SK-N-SH (cell line): ENCODE measurements at regions not wholly inside any gene's neighbourhood (a gene's known extent, or its start where the extent isn't known, plus 50 kb on each side); places are given as distances from the start of the nearest gene placed in this dataset.
A peak's percentile ranks its signal among the peaks of the same experiment; 100 is the strongest.

Experiments used
- CTCF ChIA-PET: fragments of 300-600, 350-600 bp; formaldehyde crosslinking; extraction: SDS; loops from one replicate; lab custom pipeline; 2021; lab: Yijun Ruan, JAX
- POLR2A ChIA-PET: fragments of 350-600 bp; sonication (Branson Sonifier 250); formaldehyde crosslinking; extraction: SDS; loops from one replicate; lab custom pipeline; 2020; ENCODE audit warnings: antibody characterized with exemption, inconsistent platforms; lab: Yijun Ruan, JAX
- DNase-seq: peaks from one replicate; pipeline ENCODE4 v3.0.0; 2012
- H2AFZ ChIP-seq: fragments of 200-600 bp; sonication (generic); 2 replicates; pipeline ENCODE4 v1.8.1; 2016; ENCODE audit warnings: antibody characterized with exemption, mild to moderate bottlenecking, low read depth
- H3F3A ChIP-seq: fragments of 200-600 bp; sonication (generic); replicated peaks from 2 replicates; pipeline ENCODE3; 2016; ENCODE audit warnings: antibody characterized with exemption, mild to moderate bottlenecking; ENCODE audit not compliant: insufficient read depth
- H3K27ac ChIP-seq, 2 experiments: fragments of 200-500 bp in 1 of 2; fragments of 200-600 bp in 1 of 2; sonication (Bioruptor generic) in 1 of 2; sonication (generic), shearing (Covaris generic) in 1 of 2; 2 replicates each; pipeline versions ENCODE4 v1.5.1 to v1.6.1; 2014 to 2016; ENCODE audit warnings: low read depth in 2 of 2, inconsistent platforms in 1 of 2, low read length in 1 of 2, mild to moderate bottlenecking in 1 of 2, mixed read lengths in 1 of 2
- H3K27me3 ChIP-seq: fragments of 200-600 bp; sonication (generic), shearing (Covaris generic); 2 replicates; pipeline ENCODE4 v1.6.1; 2016; ENCODE audit warnings: mixed run types; ENCODE audit not compliant: insufficient read depth
- H3K36me3 ChIP-seq, 2 experiments: fragments of 200-500 bp in 1 of 2; fragments of 200-600 bp in 1 of 2; sonication (Bioruptor generic) in 1 of 2; sonication (generic) in 1 of 2; replicated peaks in 1 of 2; 2 replicates each; pipeline versions ENCODE3 to v1.5.1; 2014 to 2016; ENCODE audit warnings: low read length in 1 of 2, mild to moderate bottlenecking in 1 of 2; ENCODE audit not compliant: insufficient read depth in 2 of 2, control insufficient read depth in 1 of 2
- H3K4me1 ChIP-seq, 2 experiments: fragments of 200-500 bp in 1 of 2; fragments of 200-600 bp in 1 of 2; sonication (Bioruptor generic) in 1 of 2; sonication (generic), shearing (Covaris generic) in 1 of 2; 2 replicates each; pipeline versions ENCODE4 v1.5.1 to v1.6.1; 2014 to 2016; ENCODE audit warnings: low read depth in 1 of 2, low read length in 1 of 2, mixed run types in 1 of 2; ENCODE audit not compliant: insufficient read depth in 2 of 2, control insufficient read depth in 1 of 2
- H3K4me2 ChIP-seq: fragments of 200-600 bp; sonication (generic), shearing (Covaris generic); 2 replicates; pipeline ENCODE4 v1.6.1; 2017; ENCODE audit warnings: mixed run types
- H3K4me3 ChIP-seq, 2 experiments: fragments of 200-500 bp in 1 of 2; fragments of 200-600 bp in 1 of 2; sonication (Bioruptor generic) in 1 of 2; sonication (generic), shearing (Covaris generic) in 1 of 2; 2 replicates each; pipeline versions ENCODE4 v1.5.1 to v1.8.1; 2014 to 2016; ENCODE audit warnings: low read depth in 2 of 2, inconsistent platforms in 1 of 2, low read length in 1 of 2, mild to moderate bottlenecking in 1 of 2, mixed read lengths in 1 of 2, moderate library complexity in 1 of 2
- H3K79me2 ChIP-seq: fragments of 200-600 bp; sonication (generic); 2 replicates; pipeline ENCODE4 v1.8.1; 2017; ENCODE audit warnings: mild to moderate bottlenecking; ENCODE audit not compliant: insufficient read depth
- H3K9ac ChIP-seq: fragments of 200-600 bp; sonication (generic); 2 replicates; pipeline ENCODE4 v1.6.1; 2017; ENCODE audit warnings: mixed run types
- H3K9me2 ChIP-seq: fragments of 200-600 bp; sonication (generic); 2 replicates; pipeline ENCODE4 v1.6.1; 2017; ENCODE audit warnings: mixed run types
- H3K9me3 ChIP-seq: fragments of 200-600 bp; sonication (generic); 2 replicates; pipeline ENCODE4 v1.6.1; 2017; ENCODE audit warnings: mixed run types, mild to moderate bottlenecking, moderate library complexity
- H4K20me1 ChIP-seq: fragments of 200-600 bp; sonication (generic); 2 replicates; pipeline ENCODE4 v1.6.1; 2017; ENCODE audit warnings: mild to moderate bottlenecking, mixed run types; ENCODE audit not compliant: insufficient read depth
- ELF1 ChIP-seq: IDR thresholded peaks from 2 replicates; pipeline ENCODE4 v1.4.0; 2012
- EZH2phosphoT487 ChIP-seq: fragments of 200-600 bp; sonication (generic); IDR thresholded peaks from 2 replicates; pipeline ENCODE4 v1.6.1; 2017; ENCODE audit warnings: low read depth, mixed run types, mild to moderate bottlenecking, antibody characterized with exemption, moderate library complexity, borderline replicate concordance
- FOXJ3 ChIP-seq: sonication (generic); formaldehyde crosslinking; IDR thresholded peaks from 2 replicates; pipeline ENCODE4 v1.5.1; 2020; ENCODE audit warnings: mild to moderate bottlenecking, missing genetic modification reagents
- GATA2 ChIP-seq: sonication (generic); formaldehyde crosslinking; IDR thresholded peaks from 2 replicates; pipeline ENCODE4 v1.5.0; 2020; ENCODE audit warnings: mild to moderate bottlenecking, missing genetic modification reagents
- JUND ChIP-seq: IDR thresholded peaks from 2 replicates; pipeline ENCODE4 v1.4.0; 2012
- MEF2A ChIP-seq: IDR thresholded peaks from 2 replicates; pipeline ENCODE4 v1.4.0; 2012; ENCODE audit warnings: low read depth, borderline replicate concordance
- MXI1 ChIP-seq: IDR thresholded peaks from 2 replicates; pipeline ENCODE4 v1.6.1; 2012; ENCODE audit warnings: mild to moderate bottlenecking, low read depth, low read length, improper control_type of control experiment
- NFIC ChIP-seq: IDR thresholded peaks from 2 replicates; pipeline ENCODE4 v1.4.0; 2012; ENCODE audit warnings: borderline replicate concordance
- POLR2AphosphoS5 ChIP-seq: IDR thresholded peaks from 2 replicates; pipeline ENCODE4 v1.6.1; 2012; ENCODE audit warnings: low read depth, low read length
- RFX5 ChIP-seq: IDR thresholded peaks from 2 replicates; pipeline ENCODE4 v1.6.1; 2012; ENCODE audit warnings: mild to moderate bottlenecking, improper control_type of control experiment, low read length
- RXRA ChIP-seq: IDR thresholded peaks from 2 replicates; pipeline ENCODE4 v1.4.0; 2012; ENCODE audit warnings: low read depth, mild to moderate bottlenecking, borderline replicate concordance
- SIN3A ChIP-seq: IDR thresholded peaks from 2 replicates; pipeline ENCODE4 v1.6.1; 2012; ENCODE audit warnings: low read depth, mild to moderate bottlenecking, low read length, moderate library complexity, borderline replicate concordance
- TCF12 ChIP-seq: IDR thresholded peaks from 2 replicates; pipeline ENCODE4 v1.4.0; 2012
- TEAD4 ChIP-seq: IDR thresholded peaks from 2 replicates; pipeline ENCODE4 v1.4.0; 2012; ENCODE audit warnings: mild to moderate bottlenecking, borderline replicate concordance; ENCODE audit not compliant: insufficient read depth
- USF1 ChIP-seq: IDR thresholded peaks from 2 replicates; pipeline ENCODE4 v1.4.0; 2012; ENCODE audit warnings: low read depth, borderline replicate concordance
- YY1 ChIP-seq: IDR thresholded peaks from 2 replicates; pipeline ENCODE4 v1.4.0; 2012; ENCODE audit warnings: low read depth, mild to moderate bottlenecking
- WGBS: methylation state at CpG from one replicate; pipeline ENCODE4 v1.1.6; 2017; ENCODE audit warnings: low lambda C conversion rate; 5-methylcytosine and 5-hydroxymethylcytosine counted together
- TF ChIP-seq, protein P1 (sequence below): IDR thresholded peaks from 2 replicates; pipeline ENCODE4 v1.4.0; 2012; ENCODE audit warnings: low read depth, borderline replicate concordance
- TF ChIP-seq, protein P2 (sequence below): fragments of 150-350 bp; IDR thresholded peaks from 2 replicates; pipeline ENCODE4 v1.6.1; 2017; ENCODE audit warnings: antibody characterized with exemption, low read length, low read depth, borderline replicate concordance

GRCh38 chr10:21061982-21062381 is 164.9 kb upstream of the NEBL start:
- no peaks in the 10 kb centered on the region for H3K79me2 ChIP-seq
- H2AFZ ChIP-seq, result no peak overlapping the region
- POLR2A ChIA-PET, result no interaction called here
- no peaks in the 10 kb centered on the region for H4K20me1 ChIP-seq
- peaks cover 0 to 8% of the 10 kb centered on the region in 2 experiments; a peak in 2 of 4 replicates for H3K4me1 ChIP-seq
- TF ChIP-seq ELF1 (no peak), TEAD4 (no peak), RFX5 (no peak), EZH2phosphoT487 (no peak), GATA2 (no peak), FOXJ3 (CRISPR knock-in tag) (no peak), SIN3A (no peak), TCF12 (no peak), POLR2AphosphoS5 (no peak), JUND (no peak), MEF2A (no peak), RXRA (no peak), USF1 (no peak), YY1 (no peak), NFIC (no peak), MXI1 (no peak)
- TF ChIP-seq, protein P1, sequence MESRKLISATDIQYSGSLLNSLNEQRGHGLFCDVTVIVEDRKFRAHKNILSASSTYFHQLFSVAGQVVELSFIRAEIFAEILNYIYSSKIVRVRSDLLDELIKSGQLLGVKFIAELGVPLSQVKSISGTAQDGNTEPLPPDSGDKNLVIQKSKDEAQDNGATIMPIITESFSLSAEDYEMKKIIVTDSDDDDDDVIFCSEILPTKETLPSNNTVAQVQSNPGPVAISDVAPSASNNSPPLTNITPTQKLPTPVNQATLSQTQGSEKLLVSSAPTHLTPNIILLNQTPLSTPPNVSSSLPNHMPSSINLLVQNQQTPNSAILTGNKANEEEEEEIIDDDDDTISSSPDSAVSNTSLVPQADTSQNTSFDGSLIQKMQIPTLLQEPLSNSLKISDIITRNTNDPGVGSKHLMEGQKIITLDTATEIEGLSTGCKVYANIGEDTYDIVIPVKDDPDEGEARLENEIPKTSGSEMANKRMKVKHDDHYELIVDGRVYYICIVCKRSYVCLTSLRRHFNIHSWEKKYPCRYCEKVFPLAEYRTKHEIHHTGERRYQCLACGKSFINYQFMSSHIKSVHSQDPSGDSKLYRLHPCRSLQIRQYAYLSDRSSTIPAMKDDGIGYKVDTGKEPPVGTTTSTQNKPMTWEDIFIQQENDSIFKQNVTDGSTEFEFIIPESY, result no peak
- TF ChIP-seq, protein P2, sequence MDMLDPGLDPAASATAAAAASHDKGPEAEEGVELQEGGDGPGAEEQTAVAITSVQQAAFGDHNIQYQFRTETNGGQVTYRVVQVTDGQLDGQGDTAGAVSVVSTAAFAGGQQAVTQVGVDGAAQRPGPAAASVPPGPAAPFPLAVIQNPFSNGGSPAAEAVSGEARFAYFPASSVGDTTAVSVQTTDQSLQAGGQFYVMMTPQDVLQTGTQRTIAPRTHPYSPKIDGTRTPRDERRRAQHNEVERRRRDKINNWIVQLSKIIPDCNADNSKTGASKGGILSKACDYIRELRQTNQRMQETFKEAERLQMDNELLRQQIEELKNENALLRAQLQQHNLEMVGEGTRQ, result no peak
- H3K9ac ChIP-seq, result no peak overlapping the region
- WGBS, result 65% methylated on average over 4 of the region's 4 CpGs
- no peak overlapping the region for H3K4me3 ChIP-seq
- no peak for DNase-seq
- H3K27ac ChIP-seq, result peak overlapping the region in 1 of 2 experiments; percentile 39; a peak in 1 of 4 replicates
- no peaks in the 10 kb centered on the region for H3F3A ChIP-seq
- no peak overlapping the region for H3K4me2 ChIP-seq
- no peaks in the 10 kb centered on the region for H3K27me3 ChIP-seq
- H3K36me3 ChIP-seq, result no peaks in the 10 kb centered on the region
- no peaks in the 10 kb centered on the region for H3K9me2 ChIP-seq
- peaks cover 6% of the 10 kb centered on the region for H3K9me3 ChIP-seq
- CTCF ChIA-PET, result interaction anchor here (0.5 to 1.6 kb wide), 3 partner anchors 16 to 17 kb away, joined by 3 to 4 read pairs (median 4); no protein-coding TSS in a partner anchor
